ENCODE measurements at regions not wholly inside any gene's neighbourhood (a gene's known extent, or its start where the extent isn't known, plus 50 kb on each side); places are given as distances from the start of the nearest gene placed in this dataset.

DNA sequence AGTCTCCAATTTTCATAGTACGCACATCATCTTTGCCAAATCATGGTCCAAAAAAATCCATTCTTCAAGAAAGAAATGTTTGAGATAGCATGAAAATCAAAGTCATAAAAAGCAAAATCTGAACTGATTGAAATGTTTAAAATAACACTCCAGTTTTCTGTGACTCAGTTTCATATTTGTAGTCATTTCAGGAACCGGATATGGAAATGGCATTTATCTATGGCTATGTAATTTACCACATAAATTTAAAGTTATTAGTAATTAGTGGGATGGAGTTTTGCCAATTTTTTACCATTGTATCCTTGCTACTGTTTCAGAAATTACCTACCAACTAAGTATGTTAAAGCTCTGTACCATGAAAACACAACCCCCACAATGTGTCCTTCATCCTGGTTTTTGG is 456.6 kb upstream of the ACVR2A start:
- Histone ChIP-seq H3F3A (replicated peaks; ENCODE audit: low read depth) (no peaks in the 10 kb centered on the region), H3K27me3 (ENCODE audit: insufficient read depth) (no peaks in the 10 kb centered on the region), H3K4me3 (no peak overlapping the region), H4K20me1 (replicated peaks; ENCODE audit: insufficient read depth) (no peaks in the 10 kb centered on the region), H3K4me2 (no peak overlapping the region), H3K9me2 (ENCODE audit: insufficient read depth) (peaks cover 4% of the 10 kb centered on the region; the same call in 1 of the 2 replicates), H3K27ac (ENCODE audit: low read depth) (no peak overlapping the region), H3K4me1 (ENCODE audit: insufficient read depth) (no peaks in the 10 kb centered on the region), H3K36me3 (ENCODE audit: insufficient read depth) (no peaks in the 10 kb centered on the region), H3K79me2 (replicated peaks; ENCODE audit: insufficient read depth) (no peaks in the 10 kb centered on the region), H2AFZ (no peak overlapping the region)
- DNase-seq (ENCODE audit: low spot score): no peak
- Mint-ChIP-seq H3K36me3 (ENCODE audit: low read depth) (no peaks in the 10 kb centered on the region), H3K27ac (no peak overlapping the region), H3K9me3 (no peaks in the 10 kb centered on the region), H3K27me3 (ENCODE audit: insufficient read depth, low read depth, poor library complexity) (peaks cover 3% of the 10 kb centered on the region), H3K4me3 (no peak overlapping the region), H3K4me1 (peaks cover 7% of the 10 kb centered on the region; the same call in 2 of the 3 replicates)
- TF ChIP-seq REST (IDR thresholded peaks at IDR 0.05; ENCODE audit: unreplicated experiment) (no peak), ZNF331 (CRISPR knock-in tag; IDR thresholded peaks at IDR 0.05; ENCODE audit: low read depth) (no peak), ZNF114 (CRISPR knock-in tag; IDR thresholded peaks at IDR 0.05) (no peak), POLR2AphosphoS5 (IDR thresholded peaks at IDR 0.05; ENCODE audit: low read depth) (no peak), EZH2 (IDR thresholded peaks at IDR 0.05; ENCODE audit: low read depth, unreplicated experiment) (no peak), CREB1 (CRISPR knock-in tag; IDR thresholded peaks at IDR 0.05; ENCODE audit: low read depth) (no peak), JUNB (IDR thresholded peaks at IDR 0.05; ENCODE audit: unreplicated experiment) (no peak), EZH2phosphoT487 (IDR thresholded peaks at IDR 0.05; ENCODE audit: unreplicated experiment) (no peak), ETS1 (IDR thresholded peaks at IDR 0.05) (no peak), NANOG (IDR thresholded peaks at IDR 0.05; ENCODE audit: borderline replicate concordance) (no peak), STAT1 (IDR thresholded peaks at IDR 0.05; ENCODE audit: unreplicated experiment) (no peak)
- TF ChIP-seq, protein P1, sequence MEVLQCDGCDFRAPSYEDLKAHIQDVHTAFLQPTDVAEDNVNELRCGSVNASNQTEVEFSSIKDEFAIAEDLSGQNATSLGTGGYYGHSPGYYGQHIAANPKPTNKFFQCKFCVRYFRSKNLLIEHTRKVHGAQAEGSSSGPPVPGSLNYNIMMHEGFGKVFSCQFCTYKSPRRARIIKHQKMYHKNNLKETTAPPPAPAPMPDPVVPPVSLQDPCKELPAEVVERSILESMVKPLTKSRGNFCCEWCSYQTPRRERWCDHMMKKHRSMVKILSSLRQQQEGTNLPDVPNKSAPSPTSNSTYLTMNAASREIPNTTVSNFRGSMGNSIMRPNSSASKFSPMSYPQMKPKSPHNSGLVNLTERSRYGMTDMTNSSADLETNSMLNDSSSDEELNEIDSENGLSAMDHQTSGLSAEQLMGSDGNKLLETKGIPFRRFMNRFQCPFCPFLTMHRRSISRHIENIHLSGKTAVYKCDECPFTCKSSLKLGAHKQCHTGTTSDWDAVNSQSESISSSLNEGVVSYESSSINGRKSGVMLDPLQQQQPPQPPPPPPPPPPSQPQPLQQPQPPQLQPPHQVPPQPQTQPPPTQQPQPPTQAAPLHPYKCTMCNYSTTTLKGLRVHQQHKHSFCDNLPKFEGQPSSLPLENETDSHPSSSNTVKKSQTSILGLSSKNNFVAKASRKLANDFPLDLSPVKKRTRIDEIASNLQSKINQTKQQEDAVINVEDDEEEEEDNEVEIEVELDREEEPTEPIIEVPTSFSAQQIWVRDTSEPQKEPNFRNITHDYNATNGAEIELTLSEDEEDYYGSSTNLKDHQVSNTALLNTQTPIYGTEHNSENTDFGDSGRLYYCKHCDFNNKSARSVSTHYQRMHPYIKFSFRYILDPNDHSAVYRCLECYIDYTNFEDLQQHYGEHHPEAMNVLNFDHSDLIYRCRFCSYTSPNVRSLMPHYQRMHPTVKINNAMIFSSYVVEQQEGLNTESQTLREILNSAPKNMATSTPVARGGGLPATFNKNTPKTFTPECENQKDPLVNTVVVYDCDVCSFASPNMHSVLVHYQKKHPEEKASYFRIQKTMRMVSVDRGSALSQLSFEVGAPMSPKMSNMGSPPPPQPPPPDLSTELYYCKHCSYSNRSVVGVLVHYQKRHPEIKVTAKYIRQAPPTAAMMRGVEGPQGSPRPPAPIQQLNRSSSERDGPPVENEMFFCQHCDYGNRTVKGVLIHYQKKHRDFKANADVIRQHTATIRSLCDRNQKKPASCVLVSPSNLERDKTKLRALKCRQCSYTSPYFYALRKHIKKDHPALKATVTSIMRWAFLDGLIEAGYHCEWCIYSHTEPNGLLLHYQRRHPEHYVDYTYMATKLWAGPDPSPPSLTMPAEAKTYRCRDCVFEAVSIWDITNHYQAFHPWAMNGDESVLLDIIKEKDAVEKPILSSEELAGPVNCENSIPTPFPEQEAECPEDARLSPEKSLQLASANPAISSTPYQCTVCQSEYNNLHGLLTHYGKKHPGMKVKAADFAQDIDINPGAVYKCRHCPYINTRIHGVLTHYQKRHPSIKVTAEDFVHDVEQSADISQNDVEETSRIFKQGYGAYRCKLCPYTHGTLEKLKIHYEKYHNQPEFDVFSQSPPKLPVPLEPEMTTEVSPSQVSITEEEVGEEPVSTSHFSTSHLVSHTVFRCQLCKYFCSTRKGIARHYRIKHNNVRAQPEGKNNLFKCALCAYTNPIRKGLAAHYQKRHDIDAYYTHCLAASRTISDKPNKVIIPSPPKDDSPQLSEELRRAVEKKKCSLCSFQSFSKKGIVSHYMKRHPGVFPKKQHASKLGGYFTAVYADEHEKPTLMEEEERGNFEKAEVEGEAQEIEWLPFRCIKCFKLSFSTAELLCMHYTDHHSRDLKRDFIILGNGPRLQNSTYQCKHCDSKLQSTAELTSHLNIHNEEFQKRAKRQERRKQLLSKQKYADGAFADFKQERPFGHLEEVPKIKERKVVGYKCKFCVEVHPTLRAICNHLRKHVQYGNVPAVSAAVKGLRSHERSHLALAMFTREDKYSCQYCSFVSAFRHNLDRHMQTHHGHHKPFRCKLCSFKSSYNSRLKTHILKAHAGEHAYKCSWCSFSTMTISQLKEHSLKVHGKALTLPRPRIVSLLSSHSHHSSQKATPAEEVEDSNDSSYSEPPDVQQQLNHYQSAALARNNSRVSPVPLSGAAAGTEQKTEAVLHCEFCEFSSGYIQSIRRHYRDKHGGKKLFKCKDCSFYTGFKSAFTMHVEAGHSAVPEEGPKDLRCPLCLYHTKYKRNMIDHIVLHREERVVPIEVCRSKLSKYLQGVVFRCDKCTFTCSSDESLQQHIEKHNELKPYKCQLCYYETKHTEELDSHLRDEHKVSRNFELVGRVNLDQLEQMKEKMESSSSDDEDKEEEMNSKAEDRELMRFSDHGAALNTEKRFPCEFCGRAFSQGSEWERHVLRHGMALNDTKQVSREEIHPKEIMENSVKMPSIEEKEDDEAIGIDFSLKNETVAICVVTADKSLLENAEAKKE (CRISPR knock-in tag; IDR thresholded peaks at IDR 0.05): no peak
- TF ChIP-seq, protein P2, sequence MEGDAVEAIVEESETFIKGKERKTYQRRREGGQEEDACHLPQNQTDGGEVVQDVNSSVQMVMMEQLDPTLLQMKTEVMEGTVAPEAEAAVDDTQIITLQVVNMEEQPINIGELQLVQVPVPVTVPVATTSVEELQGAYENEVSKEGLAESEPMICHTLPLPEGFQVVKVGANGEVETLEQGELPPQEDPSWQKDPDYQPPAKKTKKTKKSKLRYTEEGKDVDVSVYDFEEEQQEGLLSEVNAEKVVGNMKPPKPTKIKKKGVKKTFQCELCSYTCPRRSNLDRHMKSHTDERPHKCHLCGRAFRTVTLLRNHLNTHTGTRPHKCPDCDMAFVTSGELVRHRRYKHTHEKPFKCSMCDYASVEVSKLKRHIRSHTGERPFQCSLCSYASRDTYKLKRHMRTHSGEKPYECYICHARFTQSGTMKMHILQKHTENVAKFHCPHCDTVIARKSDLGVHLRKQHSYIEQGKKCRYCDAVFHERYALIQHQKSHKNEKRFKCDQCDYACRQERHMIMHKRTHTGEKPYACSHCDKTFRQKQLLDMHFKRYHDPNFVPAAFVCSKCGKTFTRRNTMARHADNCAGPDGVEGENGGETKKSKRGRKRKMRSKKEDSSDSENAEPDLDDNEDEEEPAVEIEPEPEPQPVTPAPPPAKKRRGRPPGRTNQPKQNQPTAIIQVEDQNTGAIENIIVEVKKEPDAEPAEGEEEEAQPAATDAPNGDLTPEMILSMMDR (conservative IDR thresholded peaks at IDR 0.05; ENCODE audit: low read depth in 2 of 2): no peak
- no peak for ATAC-seq

All from GM23338 (cell line).